ENCODE measurements at regions not wholly inside any gene's neighbourhood (a gene's known extent, or its start where the extent isn't known, plus 50 kb on each side); places are given as distances from the start of the nearest gene placed in this dataset.

DNA sequence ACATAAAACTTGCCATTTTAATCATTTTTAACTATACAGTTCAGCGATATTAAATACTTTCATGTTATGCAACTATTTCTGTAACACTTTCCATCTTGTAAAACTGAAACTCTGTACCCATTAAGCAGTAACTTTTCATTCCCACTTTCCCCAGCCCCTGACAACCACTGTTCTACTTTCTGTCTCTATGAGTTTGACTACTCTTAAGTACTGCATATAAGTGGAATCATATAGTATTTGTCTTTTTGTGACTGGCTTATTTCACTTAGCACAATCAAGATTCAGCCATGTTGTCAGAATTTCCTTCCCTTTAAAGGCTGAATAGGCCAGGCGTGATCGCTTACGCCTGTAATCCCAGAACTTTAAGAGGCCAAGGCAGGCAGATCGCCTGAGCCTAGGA lies 56.2 kb downstream of the ARHGAP35 start:
- TF ChIP-seq CTCF (conservative IDR thresholded peaks at IDR 0.05; ENCODE audit: low read depth, low read length) (no peak), EZH2 (IDR thresholded peaks at IDR 0.05; ENCODE audit: borderline replicate concordance, low read depth, low read length, poor library complexity, severe bottlenecking) (no peak)
